DND-41 (cell line): ENCODE measurements at regions not wholly inside any gene's neighbourhood (a gene's known extent, or its start where the extent isn't known, plus 50 kb on each side); places are given as distances from the start of the nearest gene placed in this dataset.

Experiments
- ATAC-seq: fragments of 200-7000 bp; cut with Tn5 transposase; 3 replicates; pipeline ENCODE4 v1.9.1; 2021; ENCODE audit warnings: low read depth; ENCODE audit not compliant: insufficient read depth
- DNase-seq: peaks from one replicate; pipeline ENCODE4 v3.0.0-alpha.2; 2020
- H2AFZ ChIP-seq: 2 replicates; pipeline ENCODE4 v1.6.0; 2012; ENCODE audit warnings: low read depth, low read length
- H3K27ac ChIP-seq: 2 replicates; pipeline ENCODE4 v1.5.1; 2012; ENCODE audit warnings: low read length, inconsistent platforms
- H3K27me3 ChIP-seq: fragments of 200-600 bp; sonication (generic); 2 replicates; pipeline ENCODE4 v1.6.0; 2012; ENCODE audit warnings: low read length, mild to moderate bottlenecking, inconsistent platforms; ENCODE audit not compliant: insufficient read depth, poor library complexity
- H3K36me3 ChIP-seq: 2 replicates; pipeline ENCODE4 v1.5.1; 2012; ENCODE audit warnings: low read length, inconsistent platforms; ENCODE audit not compliant: insufficient read depth
- H3K4me1 ChIP-seq: 2 replicates; pipeline ENCODE4 v1.5.1; 2012; ENCODE audit warnings: mild to moderate bottlenecking, low read length; ENCODE audit not compliant: insufficient read depth
- H3K4me2 ChIP-seq: 2 replicates; pipeline ENCODE4 v1.6.0; 2012; ENCODE audit warnings: mild to moderate bottlenecking, moderate library complexity, low read length, inconsistent platforms; ENCODE audit not compliant: insufficient read depth
- H3K4me3 ChIP-seq, 2 experiments: fragments of 200-600 bp in 1 of 2; shearing (Covaris generic) in 1 of 2; 2 replicates each; pipeline ENCODE4 v1.5.1; 2012 to 2016; ENCODE audit warnings: inconsistent platforms in 2 of 2, low read length in 2 of 2, mild to moderate bottlenecking in 2 of 2, low read depth in 1 of 2, moderate library complexity in 1 of 2
- H3K79me2 ChIP-seq: 2 replicates; pipeline ENCODE4 v1.6.0; 2012; ENCODE audit warnings: low read length, inconsistent platforms; ENCODE audit not compliant: insufficient read depth
- H3K9ac ChIP-seq: 2 replicates; pipeline ENCODE4 v1.6.0; 2012; ENCODE audit warnings: low read depth, mild to moderate bottlenecking, inconsistent platforms, low read length, moderate library complexity
- H3K9me3 ChIP-seq: 2 replicates; pipeline ENCODE4 v1.5.1; 2012; ENCODE audit warnings: low read length, moderate library complexity, mild to moderate bottlenecking, inconsistent platforms; ENCODE audit not compliant: insufficient read depth, severe bottlenecking
- H4K20me1 ChIP-seq: 2 replicates; pipeline ENCODE4 v1.6.0; 2012; ENCODE audit warnings: low read length; ENCODE audit not compliant: insufficient read depth
- EZH2 ChIP-seq: IDR thresholded peaks from 3 replicates; pipeline ENCODE4 v1.6.1; 2012; ENCODE audit warnings: borderline replicate concordance, low read depth, mild to moderate bottlenecking, moderate library complexity, low read length, inconsistent platforms; ENCODE audit not compliant: severe bottlenecking
- TF ChIP-seq, protein P1 (sequence below): IDR thresholded peaks from 2 replicates; pipeline ENCODE4 v1.5.1; 2012; ENCODE audit warnings: borderline replicate concordance, low read length, moderate library complexity, mild to moderate bottlenecking; ENCODE audit not compliant: poor library complexity, severe bottlenecking; ENCODE audit errors: extremely low read depth

DNA sequence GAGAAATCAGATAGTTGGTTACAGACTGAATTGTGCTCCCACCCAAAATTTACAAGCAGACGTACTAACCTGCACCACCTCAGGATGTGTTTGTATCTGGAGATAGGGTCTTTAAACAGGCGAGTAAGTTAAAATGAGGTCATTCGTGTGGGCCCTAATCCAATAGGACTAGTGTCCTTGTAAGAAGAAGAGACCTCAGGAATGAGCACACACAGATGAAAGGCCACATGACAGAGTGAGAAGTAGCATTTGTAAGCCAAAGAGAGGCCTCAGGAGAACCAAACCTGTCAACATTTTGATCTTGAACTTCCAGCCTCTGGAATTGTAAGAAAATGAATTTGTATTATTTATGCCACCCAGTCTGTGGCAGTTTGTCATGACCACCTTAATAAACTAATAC, 149.5 kb upstream of the VWC2 start:
- no peaks in the 10 kb centered on the region for H3K4me1 ChIP-seq
- H3K27ac ChIP-seq = no peak overlapping the region
- no peak overlapping the region for H3K4me3 ChIP-seq
- H3K4me2 ChIP-seq = no peak overlapping the region
- H3K9me3 ChIP-seq = no peaks in the 10 kb centered on the region
- ATAC-seq (no peak), DNase-seq (no peak)
- no peaks in the 10 kb centered on the region for H3K36me3 ChIP-seq
- H4K20me1 ChIP-seq = no peaks in the 10 kb centered on the region
- no peak overlapping the region for H2AFZ ChIP-seq
- TF ChIP-seq EZH2 = no peak
- TF ChIP-seq, protein P1, sequence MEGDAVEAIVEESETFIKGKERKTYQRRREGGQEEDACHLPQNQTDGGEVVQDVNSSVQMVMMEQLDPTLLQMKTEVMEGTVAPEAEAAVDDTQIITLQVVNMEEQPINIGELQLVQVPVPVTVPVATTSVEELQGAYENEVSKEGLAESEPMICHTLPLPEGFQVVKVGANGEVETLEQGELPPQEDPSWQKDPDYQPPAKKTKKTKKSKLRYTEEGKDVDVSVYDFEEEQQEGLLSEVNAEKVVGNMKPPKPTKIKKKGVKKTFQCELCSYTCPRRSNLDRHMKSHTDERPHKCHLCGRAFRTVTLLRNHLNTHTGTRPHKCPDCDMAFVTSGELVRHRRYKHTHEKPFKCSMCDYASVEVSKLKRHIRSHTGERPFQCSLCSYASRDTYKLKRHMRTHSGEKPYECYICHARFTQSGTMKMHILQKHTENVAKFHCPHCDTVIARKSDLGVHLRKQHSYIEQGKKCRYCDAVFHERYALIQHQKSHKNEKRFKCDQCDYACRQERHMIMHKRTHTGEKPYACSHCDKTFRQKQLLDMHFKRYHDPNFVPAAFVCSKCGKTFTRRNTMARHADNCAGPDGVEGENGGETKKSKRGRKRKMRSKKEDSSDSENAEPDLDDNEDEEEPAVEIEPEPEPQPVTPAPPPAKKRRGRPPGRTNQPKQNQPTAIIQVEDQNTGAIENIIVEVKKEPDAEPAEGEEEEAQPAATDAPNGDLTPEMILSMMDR = no peak
- H3K9ac ChIP-seq = no peak overlapping the region
- no peaks in the 10 kb centered on the region for H3K79me2 ChIP-seq
- H3K27me3 ChIP-seq = peaks cover 4% of the 10 kb centered on the region

DNA sequence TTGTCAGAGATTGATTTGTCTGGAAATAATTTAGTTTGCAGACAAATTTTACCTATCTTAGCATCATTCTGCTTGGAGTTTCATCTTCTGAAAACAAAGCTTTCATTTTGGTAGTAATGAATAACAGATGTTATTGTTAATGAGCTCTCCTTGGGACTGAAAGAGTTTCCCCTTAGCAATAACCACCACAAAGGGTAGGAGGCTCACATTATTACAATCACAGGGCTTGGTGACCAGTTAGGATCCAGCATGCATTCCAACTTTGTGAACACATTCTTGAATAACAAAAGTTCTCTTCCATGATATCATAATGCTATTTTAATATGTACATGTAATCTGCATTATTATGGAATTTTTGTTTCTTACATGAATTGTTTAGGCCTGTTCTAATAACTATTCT, 148.8 kb upstream of the VWC2 start:
- Histone ChIP-seq H4K20me1 (no peaks in the 10 kb centered on the region), H2AFZ (no peak overlapping the region), H3K4me3 (no peak overlapping the region), H3K27me3 (peaks cover 4% of the 10 kb centered on the region), H3K9ac (no peak overlapping the region), H3K27ac (no peak overlapping the region), H3K4me2 (no peak overlapping the region), H3K79me2 (no peaks in the 10 kb centered on the region), H3K4me1 (no peaks in the 10 kb centered on the region), H3K36me3 (no peaks in the 10 kb centered on the region), H3K9me3 (no peaks in the 10 kb centered on the region)
- TF ChIP-seq EZH2 = no peak
- TF ChIP-seq, protein P1 = no peak
- no peak for DNase-seq
- no peak for ATAC-seq

DNA sequence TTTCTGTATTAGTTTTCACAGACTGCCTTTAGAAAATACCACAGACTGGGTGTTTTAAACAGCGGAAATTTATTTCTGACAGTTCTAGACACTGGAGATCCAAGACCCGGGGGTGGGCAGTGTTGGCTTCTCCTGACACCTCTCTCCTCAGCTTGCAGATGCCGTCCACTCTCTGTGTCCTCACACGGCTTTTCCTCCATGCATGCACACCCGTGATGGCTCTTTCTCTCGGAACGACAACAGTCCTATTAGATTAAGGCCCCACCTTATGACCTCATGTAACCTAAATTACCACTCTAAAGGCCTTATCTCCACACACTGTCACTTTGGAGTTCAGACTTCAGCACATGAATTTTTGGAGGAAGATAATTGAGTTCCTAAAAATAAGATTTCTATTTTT, 142.9 kb upstream of the VWC2 start:
- H2AFZ ChIP-seq = no peak overlapping the region
- H3K4me3 ChIP-seq = no peak overlapping the region
- H3K27me3 ChIP-seq = peaks cover 4% of the 10 kb centered on the region
- no peak overlapping the region for H3K27ac ChIP-seq
- H3K4me2 ChIP-seq = no peak overlapping the region
- ATAC-seq (no peak), DNase-seq (no peak)
- H3K9ac ChIP-seq = no peak overlapping the region
- H3K4me1 ChIP-seq = no peaks in the 10 kb centered on the region
- no peak for TF ChIP-seq EZH2
- TF ChIP-seq, protein P1 = no peak
- no peaks in the 10 kb centered on the region for H3K79me2 ChIP-seq
- no peaks in the 10 kb centered on the region for H3K9me3 ChIP-seq
- H3K36me3 ChIP-seq = no peaks in the 10 kb centered on the region
- H4K20me1 ChIP-seq = no peaks in the 10 kb centered on the region
